Breast epithelium (tissue), 4 donors: ENCODE measurements at regions not wholly inside any gene's neighbourhood (a gene's known extent, or its start where the extent isn't known, plus 50 kb on each side); places are given as distances from the start of the nearest gene placed in this dataset.

Source experiments
- DNase-seq, 2 donors: peaks; one replicate each; pipeline ENCODE4 v3.0.0-alpha.2; 2019; ENCODE audit warnings: low spot score in 2 of 2
- H3K27ac ChIP-seq, 2 donors: fragments of 200-600 bp; sonication (generic) in 1 of 2; one replicate each; pipeline ENCODE4 v1.5.1; 2016 to 2019; ENCODE audit warnings: mild to moderate bottlenecking in 1 of 2
- H3K27me3 ChIP-seq, 2 donors: fragments of 200-600 bp; sonication (generic) in 1 of 2; one replicate each; pipeline versions ENCODE4 v1.5.1 to v1.6.0; 2017 to 2019; ENCODE audit warnings: control low read depth in 1 of 2, mild to moderate bottlenecking in 1 of 2
- H3K36me3 ChIP-seq: fragments of 200-600 bp; one replicate; pipeline ENCODE4 v1.5.1; 2019
- H3K4me1 ChIP-seq, 2 donors: fragments of 200-600 bp; sonication (generic); one replicate each; pipeline ENCODE4 v1.5.1; 2016 to 2019; ENCODE audit warnings: control low read depth in 1 of 2
- H3K4me3 ChIP-seq, 3 donors: fragments of 200-600 bp; sonication (generic); 1 replicate in 2 of 3; 2 replicates in 1 of 3; pipeline ENCODE4 v1.5.1; 2016 to 2019; ENCODE audit warnings: mild to moderate bottlenecking in 3 of 3, moderate library complexity in 2 of 3
- H3K9me3 ChIP-seq, 2 donors: fragments of 200-600 bp; sonication (generic) in 1 of 2; one replicate each; pipeline ENCODE4 v1.5.1; 2016 to 2019; ENCODE audit warnings: control low read depth in 1 of 2
- POLR2A ChIP-seq: fragments of 450-650 bp; IDR thresholded peaks from one replicate; pipeline ENCODE4 v1.6.1; 2016; ENCODE audit warnings: antibody characterized with exemption, mild to moderate bottlenecking, moderate library complexity
- POLR2AphosphoS5 ChIP-seq, 3 donors: sonication (generic); formaldehyde crosslinking; IDR thresholded peaks; one replicate each; pipeline ENCODE4 v1.6.1; 2017; ENCODE audit warnings: antibody characterized with exemption in 3 of 3
- intact Hi-C: fragments of 100-400 bp; cut with DNase I; formaldehyde crosslinking; loops from one replicate; pipeline ENCODE4 v1.15.1; 2023; ENCODE audit warnings: low total_unique reads
- TF ChIP-seq, protein P1 (sequence below), 3 donors: fragments of 450-650 bp; IDR thresholded peaks; one replicate each; pipeline ENCODE4 v1.5.1; 2016 to 2017; ENCODE audit warnings: antibody characterized with exemption in 3 of 3, mild to moderate bottlenecking in 3 of 3, moderate library complexity in 3 of 3

DNA sequence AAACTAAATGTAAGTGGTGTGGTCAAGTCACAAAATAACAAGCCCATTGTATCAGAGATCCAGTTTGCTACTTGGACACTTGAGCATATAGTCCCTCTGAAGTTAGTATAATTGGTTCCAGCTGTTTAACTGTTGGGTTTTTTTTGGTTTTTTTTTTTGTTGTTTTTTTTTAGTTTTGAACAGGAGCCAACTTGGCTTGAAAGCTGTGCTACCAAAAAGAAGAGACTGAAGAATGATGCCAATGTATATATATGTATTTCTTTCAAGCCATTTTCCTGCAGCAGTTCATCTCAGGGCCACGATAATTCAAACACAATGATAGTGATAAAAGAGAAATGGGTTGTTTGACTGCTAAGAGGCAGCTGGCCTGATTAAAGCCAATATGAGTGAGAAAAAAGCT lies 138.3 kb downstream of the PCDH18 start:
- Histone ChIP-seq H3K4me1 (no peaks in the 10 kb centered on the region), H3K27me3 (no peaks in the 10 kb centered on the region), H3K9me3 (no peaks in the 10 kb centered on the region), H3K4me3 (no peak overlapping the region), H3K36me3 (no peaks in the 10 kb centered on the region), H3K27ac (no peak overlapping the region)
- no peak for DNase-seq
- TF ChIP-seq, protein P1, sequence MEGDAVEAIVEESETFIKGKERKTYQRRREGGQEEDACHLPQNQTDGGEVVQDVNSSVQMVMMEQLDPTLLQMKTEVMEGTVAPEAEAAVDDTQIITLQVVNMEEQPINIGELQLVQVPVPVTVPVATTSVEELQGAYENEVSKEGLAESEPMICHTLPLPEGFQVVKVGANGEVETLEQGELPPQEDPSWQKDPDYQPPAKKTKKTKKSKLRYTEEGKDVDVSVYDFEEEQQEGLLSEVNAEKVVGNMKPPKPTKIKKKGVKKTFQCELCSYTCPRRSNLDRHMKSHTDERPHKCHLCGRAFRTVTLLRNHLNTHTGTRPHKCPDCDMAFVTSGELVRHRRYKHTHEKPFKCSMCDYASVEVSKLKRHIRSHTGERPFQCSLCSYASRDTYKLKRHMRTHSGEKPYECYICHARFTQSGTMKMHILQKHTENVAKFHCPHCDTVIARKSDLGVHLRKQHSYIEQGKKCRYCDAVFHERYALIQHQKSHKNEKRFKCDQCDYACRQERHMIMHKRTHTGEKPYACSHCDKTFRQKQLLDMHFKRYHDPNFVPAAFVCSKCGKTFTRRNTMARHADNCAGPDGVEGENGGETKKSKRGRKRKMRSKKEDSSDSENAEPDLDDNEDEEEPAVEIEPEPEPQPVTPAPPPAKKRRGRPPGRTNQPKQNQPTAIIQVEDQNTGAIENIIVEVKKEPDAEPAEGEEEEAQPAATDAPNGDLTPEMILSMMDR (IDR thresholded peaks at IDR 0.05): no peak
- TF ChIP-seq POLR2A (no peak), POLR2AphosphoS5 (IDR thresholded peaks at IDR 0.05) (no peak)
- intact Hi-C loops: no loop called here

DNA sequence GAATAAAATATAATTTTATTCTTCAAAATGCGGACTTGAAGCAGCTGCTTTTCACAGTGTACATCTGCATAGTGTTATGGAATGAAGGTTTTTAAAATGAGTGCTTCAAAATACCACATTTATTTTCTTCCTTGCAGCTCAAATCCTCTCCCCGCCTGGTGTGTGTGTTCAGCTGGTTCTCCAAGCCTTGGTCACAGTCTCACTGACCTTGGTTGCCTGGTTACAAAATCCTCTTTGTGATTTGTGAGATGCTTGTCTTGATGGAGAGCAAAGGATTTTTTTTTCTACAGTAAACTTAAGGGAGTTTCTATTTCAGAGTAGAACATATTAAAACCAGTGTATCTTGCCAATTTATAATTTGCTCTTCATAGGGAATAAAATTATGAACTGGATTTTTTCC lies 139.2 kb downstream of the PCDH18 start:
- intact Hi-C loops: no loop called here
- Histone ChIP-seq H3K9me3 (no peaks in the 10 kb centered on the region), H3K36me3 (no peaks in the 10 kb centered on the region), H3K27me3 (no peaks in the 10 kb centered on the region), H3K27ac (peak overlapping the region in 1 of 2 donors; percentile 13), H3K4me1 (no peaks in the 10 kb centered on the region), H3K4me3 (no peak overlapping the region)
- TF ChIP-seq POLR2A: no peak
- TF ChIP-seq, protein P1 (IDR thresholded peaks at IDR 0.05): no peak
- TF ChIP-seq POLR2AphosphoS5 (IDR thresholded peaks at IDR 0.05): no peak
- DNase-seq: no peak

DNA sequence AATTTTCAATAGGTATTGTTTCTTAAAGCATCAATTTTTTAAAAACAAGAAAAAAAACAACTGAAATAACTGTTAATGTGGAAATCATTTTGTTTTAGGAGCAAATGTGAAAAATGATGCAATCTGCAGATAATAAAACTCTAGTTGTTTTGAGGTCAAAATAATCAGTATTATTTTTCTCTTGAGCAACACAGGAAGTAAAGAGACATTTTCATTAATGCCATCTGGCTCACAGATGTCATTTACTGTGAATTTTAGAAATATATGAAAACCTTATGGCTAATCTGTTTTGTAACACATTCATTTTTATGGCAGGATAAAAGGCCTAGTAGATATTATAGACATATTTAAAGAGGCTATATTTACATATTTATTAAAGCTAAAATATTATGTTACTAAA lies 141.6 kb downstream of the PCDH18 start:
- Histone ChIP-seq H3K9me3 (no peaks in the 10 kb centered on the region), H3K27ac (no peak overlapping the region), H3K36me3 (no peaks in the 10 kb centered on the region), H3K4me3 (no peak overlapping the region), H3K4me1 (no peaks in the 10 kb centered on the region), H3K27me3 (no peaks in the 10 kb centered on the region)
- intact Hi-C loops: no loop called here
- no peak for DNase-seq
- TF ChIP-seq POLR2A (no peak), POLR2AphosphoS5 (IDR thresholded peaks at IDR 0.05) (no peak)
- TF ChIP-seq, protein P1 (IDR thresholded peaks at IDR 0.05): no peak

DNA sequence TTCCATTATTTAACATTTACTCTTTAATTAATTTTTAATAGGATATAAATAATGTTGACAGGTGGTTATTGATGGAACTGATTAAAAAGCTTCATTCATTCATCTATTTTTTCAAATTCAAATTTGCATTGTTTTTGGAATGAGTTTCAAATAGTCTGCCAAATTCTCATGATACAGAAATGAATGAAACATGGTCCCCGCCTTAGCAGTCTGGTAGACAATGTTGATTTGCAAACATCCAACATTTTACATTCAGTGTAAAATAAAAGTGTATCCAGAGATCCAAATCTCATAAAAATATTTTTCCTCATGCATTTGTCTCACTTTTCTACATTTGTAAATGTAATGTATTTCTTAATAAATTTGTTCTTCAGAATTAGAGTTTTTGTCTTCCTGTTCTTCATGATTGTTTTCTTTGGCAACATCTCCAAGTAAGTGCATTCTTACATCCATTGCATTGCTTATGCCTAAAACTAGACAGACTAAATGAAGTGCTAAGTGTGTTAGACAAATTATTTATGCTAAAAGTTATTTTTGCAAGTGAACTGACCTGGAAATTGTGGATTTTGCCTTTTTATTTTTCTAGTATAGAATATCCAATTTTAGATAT lies 142.3 kb downstream of the PCDH18 start:
- H3K9me3 ChIP-seq: no peaks in the 10 kb centered on the region
- intact Hi-C loops: no loop called here
- no peak for DNase-seq

DNA sequence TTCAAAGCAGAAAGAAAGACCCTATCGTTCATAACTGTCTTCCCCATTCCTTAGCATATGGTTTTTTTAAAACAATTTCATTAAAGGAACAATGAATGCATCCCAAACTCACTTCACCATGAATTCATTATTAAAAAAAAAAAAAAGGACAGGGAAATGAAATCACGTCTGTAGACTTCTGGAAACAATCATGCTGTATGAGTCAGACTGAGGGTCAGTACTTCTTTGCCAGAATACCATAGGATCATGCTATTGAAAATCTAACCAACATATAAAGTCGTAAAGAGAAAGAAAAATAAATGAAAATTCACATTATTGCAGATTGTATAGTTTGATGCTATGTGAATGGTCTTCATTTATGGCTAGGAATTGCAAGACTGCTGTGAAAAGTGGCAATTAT lies 144.4 kb downstream of the PCDH18 start:
- Histone ChIP-seq H3K27ac (no peak overlapping the region), H3K27me3 (no peaks in the 10 kb centered on the region), H3K9me3 (no peaks in the 10 kb centered on the region), H3K4me3 (no peak overlapping the region), H3K4me1 (no peaks in the 10 kb centered on the region), H3K36me3 (no peaks in the 10 kb centered on the region)
- intact Hi-C loops: no loop called here
- no peak for DNase-seq
- TF ChIP-seq, protein P1 (IDR thresholded peaks at IDR 0.05): no peak
- TF ChIP-seq POLR2AphosphoS5 (IDR thresholded peaks at IDR 0.05): no peak
- TF ChIP-seq POLR2A: no peak

More for the DNA sequence above, 142.3 kb downstream of the PCDH18 start:
- Histone ChIP-seq H3K4me3 (no peak overlapping the region), H3K27me3 (no peaks in the 10 kb centered on the region), H3K4me1 (no peaks in the 10 kb centered on the region), H3K27ac (no peak overlapping the region), H3K36me3 (no peaks in the 10 kb centered on the region)
- TF ChIP-seq POLR2AphosphoS5 (IDR thresholded peaks at IDR 0.05): no peak
- TF ChIP-seq POLR2A: no peak
- TF ChIP-seq, protein P1 (IDR thresholded peaks at IDR 0.05): no peak
